HG03095 (cell line): ENCODE measurements at regions not wholly inside any gene's neighbourhood (a gene's known extent, or its start where the extent isn't known, plus 50 kb on each side); places are given as distances from the start of the nearest gene placed in this dataset.
"Not testable (repeated sequence)": the region's sequence is repeated elsewhere in the genome, so short reads cannot be mapped to it uniquely, and the experiment has no call there.

Experiments used
- ATAC-seq: cut with Tn5 transposase; IDR thresholded peaks from one replicate; pipeline ENCODE4 v1.9.1; 2021; ENCODE audit warnings: moderate library complexity; ENCODE audit not compliant: unreplicated experiment

GRCh38 chr18:78473563-78473962, 506.1 kb upstream of the SALL3 start:
- ATAC-seq: no peak

- no peak for ATAC-seq
Observed at GRCh38 chr18:78477840-78478239, 501.8 kb upstream of the SALL3 start.

GRCh38 chr18:78479443-78479842, 500.2 kb upstream of the SALL3 start:
- no peak for ATAC-seq

DNA sequence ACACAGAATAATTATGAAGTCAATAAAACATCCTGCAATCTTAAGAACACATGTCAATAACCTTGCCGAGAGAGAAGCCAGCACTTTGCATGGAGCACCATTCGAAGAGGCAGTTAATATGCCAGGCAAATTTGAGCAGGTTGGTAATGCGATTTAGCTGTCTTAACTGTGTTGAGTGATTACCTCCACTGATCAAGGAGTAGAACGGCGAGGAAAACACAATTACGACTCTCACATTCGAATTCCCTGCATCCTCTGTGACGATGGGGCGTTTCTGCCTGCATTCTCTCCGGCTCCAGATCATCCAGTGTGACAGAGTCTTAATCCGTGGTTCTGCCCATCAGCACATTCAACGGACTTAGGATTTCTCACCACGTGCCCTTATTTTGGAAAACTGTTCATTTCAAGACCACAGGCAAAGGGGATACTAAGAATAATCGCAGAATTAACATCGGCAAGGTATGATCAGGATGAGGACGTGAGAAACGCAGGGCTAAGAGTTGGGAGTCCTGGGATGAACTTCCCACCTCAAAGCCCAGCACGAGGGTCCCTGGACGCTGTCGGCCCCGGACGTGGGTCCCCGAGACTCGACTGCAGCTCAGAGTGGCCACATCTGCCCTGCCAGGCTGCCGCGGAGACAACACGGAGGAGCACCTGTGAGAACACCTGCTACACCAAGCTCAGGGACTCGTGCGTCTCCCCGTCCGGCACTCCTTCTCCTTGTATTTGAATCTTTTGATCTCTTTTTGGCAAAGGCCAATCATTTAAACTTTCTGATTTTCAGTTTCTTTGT, 499.2 kb upstream of the SALL3 start:
- ATAC-seq: no peak

- no peak for ATAC-seq
Observed at GRCh38 chr18:78482378-78482777, 497.2 kb upstream of the SALL3 start.

- ATAC-seq: no peak
Observed at GRCh38 chr18:78487649-78488048, 492.0 kb upstream of the SALL3 start.

DNA sequence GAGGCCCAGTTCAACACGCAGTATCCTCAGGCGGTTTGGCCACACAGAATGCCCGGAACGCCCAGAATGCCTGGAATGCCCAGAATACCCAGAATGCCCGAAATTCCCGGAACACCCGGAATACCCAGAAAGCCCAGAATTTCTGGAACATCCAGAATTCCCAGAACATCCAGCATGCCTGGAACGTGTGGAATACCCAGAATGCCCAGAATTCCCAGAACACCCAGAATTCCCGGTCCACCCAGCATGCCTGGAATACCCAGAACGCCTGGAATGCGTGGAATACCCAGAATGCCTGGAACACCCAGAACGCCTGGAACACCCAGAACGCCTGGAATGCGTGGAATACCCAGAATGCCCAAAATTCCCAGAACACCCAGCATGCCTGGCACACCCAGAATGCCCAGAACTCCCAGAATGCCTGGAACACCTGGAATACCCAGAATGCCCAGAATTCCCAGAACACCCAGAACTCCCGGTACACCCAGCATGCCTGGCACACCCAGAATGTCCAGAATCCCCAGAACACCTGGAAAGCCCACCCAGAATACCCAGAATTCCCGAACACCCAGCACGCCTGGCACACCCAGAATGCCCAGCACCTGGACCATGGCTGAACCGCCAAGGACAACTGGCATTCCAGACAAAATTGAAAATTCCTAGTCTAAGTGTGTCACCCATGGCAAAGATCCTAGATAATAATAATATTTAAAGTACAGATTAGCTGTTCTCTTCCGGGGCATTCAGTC, 487.4 kb upstream of the SALL3 start:
- ATAC-seq: no peak

DNA sequence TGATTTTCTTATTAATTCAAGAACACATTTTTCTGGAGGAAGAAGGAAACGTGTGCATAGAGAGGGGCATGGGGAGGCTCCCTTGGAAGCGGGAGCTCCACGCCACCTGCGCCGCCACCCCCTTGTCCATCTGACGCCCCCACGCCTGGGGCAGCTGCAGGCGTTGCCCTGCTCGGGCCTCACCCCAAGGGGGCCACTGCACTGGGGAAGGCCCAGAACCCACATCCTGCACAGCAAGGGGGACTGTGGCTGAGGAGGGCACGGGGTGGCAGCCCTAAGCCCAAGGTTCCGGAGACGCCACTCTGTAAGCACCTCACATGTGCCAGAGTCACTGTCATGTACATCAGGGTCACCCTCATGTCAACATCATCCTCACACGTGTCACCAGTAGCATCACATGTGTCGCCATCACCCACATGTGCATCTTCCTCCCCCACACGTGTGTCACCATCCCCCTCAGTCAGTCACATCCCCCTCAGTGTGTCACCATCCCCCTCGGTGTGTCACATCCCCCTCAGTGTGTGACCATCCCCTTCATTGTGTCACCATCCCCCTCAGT, 486.7 kb upstream of the SALL3 start:
- ATAC-seq: no peak

- not testable (repeated sequence) for ATAC-seq
Observed at GRCh38 chr18:78493490-78493889, 486.1 kb upstream of the SALL3 start.

DNA sequence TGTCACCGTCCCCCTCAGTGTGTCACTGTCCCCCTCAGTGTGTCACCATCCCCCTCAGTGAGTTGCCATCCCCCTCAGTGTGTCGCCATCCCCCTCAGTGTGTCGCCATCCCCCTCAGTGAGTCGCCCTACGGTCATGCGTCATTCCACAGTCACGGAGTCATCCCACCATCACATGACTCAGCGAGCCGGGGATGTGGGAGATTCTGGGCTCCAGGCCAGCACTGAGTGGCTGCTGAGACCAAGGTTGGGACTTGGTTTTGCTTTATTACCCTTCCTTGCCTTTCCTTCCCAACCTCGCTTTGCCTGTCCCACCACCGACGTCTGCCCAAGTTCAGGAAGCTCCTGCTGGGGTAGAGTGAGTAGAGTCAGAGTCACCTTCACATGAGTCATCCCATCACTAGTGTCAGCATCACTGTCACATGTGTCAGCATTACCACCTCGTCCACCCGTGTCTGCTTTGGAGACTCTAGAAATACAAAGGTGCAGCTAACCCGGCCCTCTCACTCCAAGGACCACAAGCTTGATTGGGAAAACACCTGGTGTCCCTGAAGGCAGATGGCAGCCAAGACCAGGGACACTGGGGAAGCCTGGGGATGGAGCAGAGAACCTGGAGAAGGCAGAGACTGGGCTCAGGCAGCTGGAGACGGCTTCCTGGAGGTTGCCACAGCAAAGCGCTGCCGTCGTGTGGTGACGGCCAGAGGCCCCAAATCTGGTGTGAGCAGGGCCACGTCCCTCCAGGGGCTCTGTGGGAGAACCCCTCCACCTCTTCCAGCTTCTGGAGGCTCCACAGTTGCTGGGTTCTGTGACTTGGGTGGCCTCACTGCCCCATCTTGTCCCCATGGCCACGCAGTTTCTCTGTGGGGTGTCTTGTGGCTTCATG, 485.2 kb upstream of the SALL3 start:
- ATAC-seq: no peak

- ATAC-seq: no peak
Observed at GRCh38 chr18:78495550-78495949, 484.1 kb upstream of the SALL3 start.

- no peak for ATAC-seq
Observed at GRCh38 chr18:78496079-78496478, 483.5 kb upstream of the SALL3 start.

GRCh38 chr18:78497641-78498040, 482.0 kb upstream of the SALL3 start:
- ATAC-seq: no peak

DNA sequence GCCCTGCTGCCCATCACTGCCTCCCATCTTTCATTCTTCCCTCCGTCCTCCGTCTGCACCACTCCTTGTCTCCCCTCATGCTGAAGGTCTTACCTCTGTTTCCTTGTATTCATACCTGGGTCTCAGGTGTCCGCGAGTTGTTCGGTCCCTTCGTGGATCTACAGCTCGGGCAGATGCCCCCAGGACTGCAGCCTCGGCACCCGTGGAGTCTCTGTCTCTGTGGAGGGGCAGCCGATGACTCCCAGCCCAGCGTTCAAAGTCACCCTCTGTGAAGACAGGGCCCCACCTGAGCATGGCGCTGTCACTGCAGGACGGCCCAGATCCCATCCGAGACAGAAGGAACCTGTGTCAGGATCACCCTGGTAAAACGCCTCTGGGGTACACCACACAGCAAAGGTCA, 480.0 kb upstream of the SALL3 start:
- ATAC-seq: no peak

DNA sequence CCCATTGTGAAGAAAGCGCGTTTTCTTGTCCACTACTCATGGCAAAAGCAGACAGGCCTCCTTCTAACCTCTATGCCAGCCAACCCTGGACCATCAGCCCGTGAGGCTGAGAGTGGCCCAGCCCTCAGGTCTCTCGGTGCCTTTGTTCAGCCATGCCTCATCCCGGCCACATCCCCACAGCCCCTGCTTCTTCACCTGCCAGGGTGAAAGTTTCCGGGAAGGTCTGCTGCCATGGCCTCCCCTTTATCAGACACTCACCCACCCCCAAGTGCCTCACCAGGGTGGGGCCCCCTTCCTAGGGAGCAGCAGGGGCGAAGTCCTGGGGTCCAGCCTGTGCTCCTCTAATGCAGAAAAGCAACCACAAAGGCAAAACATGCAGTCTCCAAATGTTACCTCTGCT, 478.4 kb upstream of the SALL3 start:
- ATAC-seq: no peak

- no peak for ATAC-seq
Observed at GRCh38 chr18:78503129-78503528, 476.5 kb upstream of the SALL3 start.

- ATAC-seq: no peak
Observed at GRCh38 chr18:78505851-78506461, 473.7 kb upstream of the SALL3 start.

GRCh38 chr18:78507217-78507616, 472.4 kb upstream of the SALL3 start:
- no peak for ATAC-seq

GRCh38 chr18:78508228-78508824, 471.3 kb upstream of the SALL3 start:
- not testable (repeated sequence) for ATAC-seq

- ATAC-seq: no peak
Observed at GRCh38 chr18:78510091-78510490, 469.5 kb upstream of the SALL3 start.
